ENCODE measurements at regions not wholly inside any gene's neighbourhood (a gene's known extent, or its start where the extent isn't known, plus 50 kb on each side); places are given as distances from the start of the nearest gene placed in this dataset.

DNA sequence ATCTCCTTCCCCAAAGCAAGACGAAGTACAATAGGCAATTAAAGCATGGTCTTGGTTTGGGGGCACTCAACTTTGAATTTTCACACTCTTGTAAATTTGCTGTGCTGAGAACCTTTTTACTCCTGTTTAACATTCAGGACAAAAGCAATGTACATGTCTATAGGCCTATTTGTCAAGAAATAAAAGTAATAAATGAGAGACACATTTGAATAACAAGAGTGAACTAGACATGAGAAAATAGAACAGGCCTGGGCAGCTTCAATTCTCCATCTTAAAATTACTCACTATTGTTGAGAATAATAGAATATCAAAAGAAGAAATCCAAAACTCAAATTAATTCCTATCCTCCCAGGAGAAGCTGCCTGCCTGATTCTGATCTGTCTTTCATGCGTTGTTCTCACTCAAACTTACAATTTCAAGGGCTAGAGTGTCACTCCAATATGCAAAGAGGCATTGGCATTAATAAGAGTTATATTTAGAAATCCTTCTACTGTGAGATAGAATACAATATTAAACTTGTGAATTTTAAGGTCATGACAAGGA lies 192.9 kb upstream of the CCNG1 start:
- TF ChIP-seq, protein P1, sequence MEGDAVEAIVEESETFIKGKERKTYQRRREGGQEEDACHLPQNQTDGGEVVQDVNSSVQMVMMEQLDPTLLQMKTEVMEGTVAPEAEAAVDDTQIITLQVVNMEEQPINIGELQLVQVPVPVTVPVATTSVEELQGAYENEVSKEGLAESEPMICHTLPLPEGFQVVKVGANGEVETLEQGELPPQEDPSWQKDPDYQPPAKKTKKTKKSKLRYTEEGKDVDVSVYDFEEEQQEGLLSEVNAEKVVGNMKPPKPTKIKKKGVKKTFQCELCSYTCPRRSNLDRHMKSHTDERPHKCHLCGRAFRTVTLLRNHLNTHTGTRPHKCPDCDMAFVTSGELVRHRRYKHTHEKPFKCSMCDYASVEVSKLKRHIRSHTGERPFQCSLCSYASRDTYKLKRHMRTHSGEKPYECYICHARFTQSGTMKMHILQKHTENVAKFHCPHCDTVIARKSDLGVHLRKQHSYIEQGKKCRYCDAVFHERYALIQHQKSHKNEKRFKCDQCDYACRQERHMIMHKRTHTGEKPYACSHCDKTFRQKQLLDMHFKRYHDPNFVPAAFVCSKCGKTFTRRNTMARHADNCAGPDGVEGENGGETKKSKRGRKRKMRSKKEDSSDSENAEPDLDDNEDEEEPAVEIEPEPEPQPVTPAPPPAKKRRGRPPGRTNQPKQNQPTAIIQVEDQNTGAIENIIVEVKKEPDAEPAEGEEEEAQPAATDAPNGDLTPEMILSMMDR (IDR thresholded peaks at IDR 0.05; ENCODE audit: extremely low read depth, insufficient read depth, missing control alignments), result no peak
- no peak for DNase-seq (ENCODE audit: low spot score)
- in situ Hi-C loops (cut with MboI; ENCODE audit: low pct_unique_long_range_greater_than_20kb, low sequenced_read_pairs, unreplicated experiment), result no loop called here

DNA sequence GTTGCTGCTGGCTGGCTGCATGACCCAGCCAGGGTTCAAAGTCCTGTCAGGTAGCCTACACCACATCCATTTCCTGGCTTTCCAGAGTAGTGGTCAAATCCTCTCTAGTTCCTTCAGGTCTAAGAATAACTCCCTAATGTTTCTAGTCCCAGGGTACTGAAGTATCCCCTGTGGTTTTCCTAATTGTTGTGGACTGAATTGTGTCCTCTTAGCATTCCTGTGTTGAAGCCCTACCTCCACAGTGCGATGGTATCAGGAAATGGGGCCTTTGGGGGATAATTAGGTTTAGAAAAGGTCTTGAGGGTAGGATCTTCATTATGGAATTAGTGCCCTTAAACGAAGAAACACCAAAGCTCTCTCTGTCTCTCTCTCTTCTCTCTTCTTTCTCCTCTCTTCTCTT lies 191.8 kb upstream of the CCNG1 start:
- TF ChIP-seq, protein P1 (IDR thresholded peaks at IDR 0.05; ENCODE audit: extremely low read depth, insufficient read depth, missing control alignments), result no peak
- in situ Hi-C loops (cut with MboI; ENCODE audit: low pct_unique_long_range_greater_than_20kb, low sequenced_read_pairs, unreplicated experiment), result no loop called here
- DNase-seq (ENCODE audit: low spot score), result no peak

DNA sequence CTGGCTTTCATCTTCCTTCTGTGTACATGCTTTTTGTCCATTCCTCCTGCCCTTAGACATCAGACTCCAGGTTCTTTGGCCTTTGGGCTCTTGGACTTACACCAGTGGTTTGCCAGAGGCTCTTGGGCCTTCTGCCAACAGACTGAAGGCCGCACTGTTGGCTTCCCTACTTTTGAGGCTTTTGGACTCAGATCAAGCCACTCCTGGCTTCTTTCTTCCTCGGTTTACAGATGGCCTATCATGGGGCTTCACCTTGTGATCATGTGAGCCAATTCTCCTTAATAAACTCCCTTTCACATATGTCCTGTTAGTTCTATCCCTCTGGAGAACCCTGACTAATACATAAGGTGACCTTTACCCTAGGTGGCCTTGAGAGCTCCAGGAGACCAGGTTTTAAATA lies 189.1 kb upstream of the CCNG1 start:
- no peak for DNase-seq (ENCODE audit: low spot score)
- in situ Hi-C loops (cut with MboI; ENCODE audit: low pct_unique_long_range_greater_than_20kb, low sequenced_read_pairs, unreplicated experiment), result no loop called here
- TF ChIP-seq, protein P1 (IDR thresholded peaks at IDR 0.05; ENCODE audit: extremely low read depth, insufficient read depth, missing control alignments), result no peak

DNA sequence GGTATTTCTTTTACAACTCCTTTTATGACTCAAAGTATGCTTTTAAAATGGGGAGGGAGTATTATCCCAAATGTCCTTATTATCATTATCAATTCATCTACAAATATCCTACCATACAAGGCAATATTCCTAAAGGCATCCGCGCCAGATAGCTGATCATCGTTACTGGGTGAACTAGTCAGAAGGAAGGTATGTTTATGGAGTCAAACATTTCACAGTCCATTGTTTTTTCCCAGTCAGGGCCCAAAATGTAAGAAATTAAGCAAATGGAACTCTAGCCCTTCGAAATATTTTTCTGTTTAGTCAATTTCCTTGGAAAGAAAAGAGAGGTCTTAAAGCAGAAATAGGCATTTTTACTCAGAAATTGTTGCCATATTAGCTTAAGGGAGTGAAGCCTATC lies 188.5 kb upstream of the CCNG1 start:
- no peak for DNase-seq (ENCODE audit: low spot score)
- in situ Hi-C loops (cut with MboI; ENCODE audit: low pct_unique_long_range_greater_than_20kb, low sequenced_read_pairs, unreplicated experiment), result no loop called here
- TF ChIP-seq, protein P1 (IDR thresholded peaks at IDR 0.05; ENCODE audit: extremely low read depth, insufficient read depth, missing control alignments), result no peak

DNA sequence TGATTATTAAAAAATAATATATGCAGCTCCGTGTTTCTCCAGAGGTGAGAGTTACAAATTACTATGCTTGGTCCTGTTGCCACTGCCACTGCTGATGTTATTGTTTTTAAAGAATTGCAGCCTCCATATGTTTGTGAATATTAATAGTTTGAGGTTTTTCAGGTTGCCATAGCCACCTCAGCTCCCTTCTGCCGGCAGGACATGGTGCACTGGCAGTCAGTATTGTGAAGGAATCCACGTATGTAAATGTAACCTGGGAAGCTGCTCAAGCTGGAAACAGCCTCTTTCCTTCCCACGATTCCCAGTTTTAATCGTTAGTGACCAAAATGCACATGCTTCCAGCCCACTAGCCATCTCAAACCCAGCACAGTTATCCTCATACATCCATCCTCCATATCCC lies 184.4 kb upstream of the CCNG1 start:
- no peak for DNase-seq (ENCODE audit: low spot score)
- in situ Hi-C loops (cut with MboI; ENCODE audit: low pct_unique_long_range_greater_than_20kb, low sequenced_read_pairs, unreplicated experiment), result no loop called here
- TF ChIP-seq, protein P1 (IDR thresholded peaks at IDR 0.05; ENCODE audit: extremely low read depth, insufficient read depth, missing control alignments), result no peak

DNA sequence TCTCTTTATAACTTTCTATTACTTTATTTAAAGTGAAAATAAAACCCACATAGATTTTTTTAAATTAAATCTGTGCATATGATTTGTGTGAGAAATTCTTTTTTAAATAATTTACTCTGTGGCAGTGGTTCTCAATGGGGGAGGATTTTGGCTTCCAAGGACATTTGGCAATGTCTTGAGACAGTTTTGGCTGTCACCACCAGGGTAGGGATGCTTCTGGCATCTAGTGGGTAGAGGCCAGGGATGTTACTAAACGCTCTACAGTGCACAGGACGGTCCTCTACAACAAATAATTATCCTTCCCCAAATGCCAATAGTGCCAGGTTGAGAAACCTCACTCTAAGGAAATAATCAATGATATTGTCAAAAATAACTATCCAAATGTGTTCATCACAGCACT lies 177.9 kb upstream of the CCNG1 start:
- TF ChIP-seq, protein P1 (IDR thresholded peaks at IDR 0.05; ENCODE audit: extremely low read depth, insufficient read depth, missing control alignments), result no peak
- DNase-seq (ENCODE audit: low spot score), result no peak
- in situ Hi-C loops (cut with MboI; ENCODE audit: low pct_unique_long_range_greater_than_20kb, low sequenced_read_pairs, unreplicated experiment), result no loop called here

DNA sequence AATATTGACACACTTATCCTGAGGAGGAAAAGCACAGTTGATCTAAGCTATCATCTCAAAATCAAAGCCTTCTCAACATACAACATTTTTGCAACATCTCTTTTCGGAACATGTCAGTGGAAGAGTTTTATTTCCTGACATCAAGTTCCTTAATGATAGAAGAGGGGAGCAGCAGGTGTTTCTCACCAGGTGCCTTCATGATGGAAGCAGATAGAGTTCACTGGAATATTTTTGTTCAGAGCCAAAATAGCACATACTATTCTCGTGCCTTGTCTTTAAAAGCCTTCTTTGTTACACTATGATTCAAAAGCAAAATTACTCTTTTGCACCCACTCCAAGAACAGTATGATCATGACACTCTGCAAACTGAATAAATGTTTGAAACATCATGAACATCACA lies 176.9 kb upstream of the CCNG1 start:
- in situ Hi-C loops (cut with MboI; ENCODE audit: low pct_unique_long_range_greater_than_20kb, low sequenced_read_pairs, unreplicated experiment), result no loop called here
- TF ChIP-seq, protein P1 (IDR thresholded peaks at IDR 0.05; ENCODE audit: extremely low read depth, insufficient read depth, missing control alignments), result no peak
- DNase-seq (ENCODE audit: low spot score), result no peak
